Mesodermal cell (in vitro differentiated cells): ENCODE measurements at regions not wholly inside any gene's neighbourhood (a gene's known extent, or its start where the extent isn't known, plus 50 kb on each side); places are given as distances from the start of the nearest gene placed in this dataset.

Experiments used
- H3K27ac ChIP-seq: 2 replicates; pipeline ENCODE4 v1.7.0; 2013; ENCODE audit warnings: mild to moderate bottlenecking, low read depth, low read length, moderate library complexity; ENCODE audit not compliant: severe bottlenecking
- H3K36me3 ChIP-seq: 2 replicates; pipeline ENCODE4 v1.7.1; 2013; ENCODE audit warnings: mild to moderate bottlenecking, low read length, moderate library complexity; ENCODE audit not compliant: control insufficient read depth, insufficient read depth
- H3K4me1 ChIP-seq: one replicate; pipeline ENCODE4 v1.7.1; 2013; ENCODE audit warnings: mild to moderate bottlenecking, low read length; ENCODE audit not compliant: insufficient read depth, control insufficient read depth, poor library complexity, severe bottlenecking
- H3K4me3 ChIP-seq: 2 replicates; pipeline ENCODE4 v1.7.0; 2013; ENCODE audit warnings: low read length, control low read depth, mild to moderate bottlenecking; ENCODE audit not compliant: insufficient read depth, poor library complexity, severe bottlenecking; ENCODE audit errors: extremely low read depth
- H3K9me3 ChIP-seq: 2 replicates; pipeline ENCODE4 v1.7.1; 2013; ENCODE audit warnings: mild to moderate bottlenecking, low read length, moderate library complexity; ENCODE audit not compliant: control insufficient read depth
- WGBS, 2 experiments: methylation state at CpG; one replicate each; pipeline ENCODE4 v1.1.5; 2013; ENCODE audit warnings: missing lambda C conversion rate in 2 of 2; ENCODE audit not compliant: insufficient coverage in 2 of 2; 5-methylcytosine and 5-hydroxymethylcytosine counted together

DNA sequence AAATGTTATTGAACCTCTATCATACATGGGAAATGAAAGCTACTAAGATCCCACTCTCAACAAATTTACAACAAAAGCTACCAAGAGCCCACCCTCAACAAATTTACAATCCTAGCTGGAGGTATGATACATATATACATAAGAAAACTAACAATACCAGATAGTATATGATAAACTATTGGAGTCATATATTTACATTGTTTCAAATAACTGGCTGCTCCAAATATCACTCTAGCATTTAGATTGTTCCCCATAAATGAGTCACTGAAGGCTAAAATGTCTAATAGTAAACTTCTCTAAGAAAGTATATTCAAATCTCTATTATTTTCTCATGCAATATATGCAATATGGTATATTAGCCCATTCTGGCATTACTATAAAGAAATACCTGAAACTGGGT, 151.1 kb downstream of the TMEM161B start:
- Histone ChIP-seq H3K4me3 (no peak overlapping the region), H3K4me1 (no peaks in the 10 kb centered on the region), H3K36me3 (no peaks in the 10 kb centered on the region), H3K9me3 (no peaks in the 10 kb centered on the region), H3K27ac (no peak overlapping the region)

DNA sequence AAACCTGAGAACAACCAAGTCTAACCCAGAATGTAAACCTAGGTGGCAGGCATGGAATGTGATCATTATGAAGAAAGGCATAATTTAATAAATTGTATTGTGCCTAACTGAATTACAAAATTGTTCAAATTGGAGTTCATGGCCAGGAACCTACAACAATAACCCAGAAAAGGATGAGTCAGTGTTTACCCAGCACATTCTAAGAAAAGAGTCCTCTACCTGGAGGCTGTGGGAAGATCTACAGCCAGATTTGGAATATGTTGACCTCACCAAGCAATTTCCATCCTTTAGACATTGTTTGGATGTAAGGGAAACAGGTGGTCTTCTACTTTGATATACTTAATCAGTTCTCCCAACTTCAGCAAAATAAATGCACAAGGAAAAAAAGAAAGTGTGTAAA, 152.2 kb downstream of the TMEM161B start:
- H3K4me1 ChIP-seq = no peaks in the 10 kb centered on the region
- no peaks in the 10 kb centered on the region for H3K36me3 ChIP-seq
- H3K27ac ChIP-seq = no peak overlapping the region
- H3K9me3 ChIP-seq = no peaks in the 10 kb centered on the region
- H3K4me3 ChIP-seq = no peak overlapping the region

DNA sequence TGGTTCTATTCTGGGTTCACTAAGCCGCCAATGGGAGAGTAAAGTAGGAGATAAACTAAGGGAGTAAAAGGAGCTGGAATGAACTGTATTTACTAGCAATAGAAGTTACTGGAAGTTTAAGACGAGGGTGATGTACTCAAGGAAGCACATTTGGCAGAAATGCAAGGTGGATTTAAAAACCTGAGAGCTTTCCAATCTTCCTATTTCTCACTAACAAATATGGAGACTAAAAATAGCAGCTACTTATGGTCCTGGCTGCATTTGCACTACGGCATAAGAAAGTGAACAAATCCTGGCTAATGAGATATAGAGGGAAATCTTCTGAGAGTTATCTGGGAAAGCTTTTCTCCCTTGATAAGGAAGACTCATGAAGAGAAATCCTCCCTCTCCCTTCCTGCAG, 153.4 kb downstream of the TMEM161B start:
- Histone ChIP-seq H3K27ac (no peak overlapping the region), H3K4me1 (no peaks in the 10 kb centered on the region), H3K9me3 (no peaks in the 10 kb centered on the region), H3K36me3 (no peaks in the 10 kb centered on the region), H3K4me3 (no peak overlapping the region)
- 82 to 95% methylated on average over 2 to 3 of the region's 3 CpGs for WGBS, 2 experiments

DNA sequence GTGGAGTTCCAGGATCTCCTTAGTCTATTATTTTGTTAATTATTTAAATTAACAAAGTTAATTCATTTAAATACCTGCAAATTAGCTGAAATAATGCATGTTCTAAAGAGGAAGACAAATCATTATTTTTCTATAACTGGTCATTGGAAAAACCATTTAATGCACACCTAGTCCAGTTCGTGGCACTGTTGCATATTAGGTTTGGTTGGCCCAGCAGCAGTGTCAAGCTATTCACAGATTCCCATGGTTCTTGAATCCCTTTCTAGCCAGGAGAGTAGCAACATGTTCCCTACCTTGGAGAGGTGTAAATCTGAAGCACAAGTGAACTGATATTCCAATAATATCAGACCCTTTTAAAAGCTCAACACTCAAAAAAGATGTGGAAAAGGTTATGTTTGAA, 155.2 kb downstream of the TMEM161B start:
- H3K36me3 ChIP-seq = no peaks in the 10 kb centered on the region
- 67 to 100% methylated on average over 1 of the region's 1 CpG for WGBS, 2 experiments
- no peak overlapping the region for H3K27ac ChIP-seq
- H3K4me1 ChIP-seq = no peaks in the 10 kb centered on the region
- H3K9me3 ChIP-seq = no peaks in the 10 kb centered on the region
- no peak overlapping the region for H3K4me3 ChIP-seq

DNA sequence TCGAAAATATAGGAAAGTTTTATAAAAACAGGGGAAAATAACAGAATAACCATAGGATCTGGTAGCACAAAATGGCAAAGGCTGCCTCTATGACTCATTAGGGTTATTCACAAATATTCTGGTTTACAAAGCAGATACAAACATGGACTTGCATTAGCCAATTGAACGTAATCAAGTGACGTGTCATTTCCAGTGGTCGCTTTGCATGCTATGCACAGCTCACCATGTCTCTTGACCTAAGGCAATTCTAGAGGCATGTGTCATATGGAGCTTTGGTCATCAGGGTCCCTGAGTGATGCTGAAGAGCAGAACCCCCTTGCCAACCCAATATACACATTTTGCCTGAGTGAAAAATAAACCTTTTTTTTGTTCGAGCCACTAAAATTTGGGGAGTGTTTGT, 158.8 kb downstream of the TMEM161B start:
- Histone ChIP-seq H3K9me3 (no peaks in the 10 kb centered on the region), H3K4me1 (no peaks in the 10 kb centered on the region), H3K4me3 (no peak overlapping the region), H3K36me3 (no peaks in the 10 kb centered on the region), H3K27ac (no peak overlapping the region)
- WGBS, 2 experiments = 92 to 96% methylated on average over 4 to 5 of the region's 5 CpGs

DNA sequence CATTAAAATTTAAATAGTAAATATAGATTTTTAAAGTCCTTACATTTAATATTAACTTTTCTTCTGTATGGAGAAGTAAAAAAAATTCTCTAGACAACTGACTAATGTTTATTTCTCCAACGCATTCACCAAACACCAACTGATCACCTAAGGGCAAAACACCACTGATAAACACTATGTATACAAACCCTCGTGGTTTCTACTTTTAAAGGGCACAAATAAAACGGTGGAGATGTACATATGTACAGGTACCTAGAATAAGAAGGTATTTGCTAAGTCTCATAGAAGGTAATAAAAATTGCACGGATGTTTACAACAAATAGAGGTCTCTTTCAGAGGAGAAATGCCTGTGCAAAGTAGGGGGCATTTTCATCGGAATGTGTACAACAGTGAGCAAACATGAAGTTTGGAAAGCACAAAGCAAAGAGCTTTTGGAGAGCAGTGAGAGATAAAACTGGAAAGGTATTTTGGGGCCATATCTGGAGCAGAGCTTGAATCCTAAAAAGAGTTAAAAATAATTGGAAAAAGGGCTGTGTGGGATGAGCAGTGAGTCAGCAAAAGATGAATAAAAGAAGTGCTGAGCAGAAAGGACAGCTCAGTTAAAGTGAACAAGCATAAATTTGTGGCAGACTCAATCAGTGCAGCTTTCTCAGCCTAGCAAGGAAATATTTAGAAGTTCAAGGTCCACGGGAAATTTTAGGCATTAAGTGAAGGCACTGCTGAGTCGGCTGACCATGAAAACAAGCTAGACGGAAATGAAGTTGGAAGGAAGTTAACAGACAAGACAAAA, 160.0 kb downstream of the TMEM161B start:
- WGBS, 2 experiments = 92 to 94% methylated on average over 6 to 7 of the region's 8 CpGs
- Histone ChIP-seq H3K27ac (peak overlapping the region; percentile 23), H3K4me3 (no peak overlapping the region), H3K36me3 (no peaks in the 10 kb centered on the region), H3K4me1 (no peaks in the 10 kb centered on the region), H3K9me3 (no peaks in the 10 kb centered on the region)

DNA sequence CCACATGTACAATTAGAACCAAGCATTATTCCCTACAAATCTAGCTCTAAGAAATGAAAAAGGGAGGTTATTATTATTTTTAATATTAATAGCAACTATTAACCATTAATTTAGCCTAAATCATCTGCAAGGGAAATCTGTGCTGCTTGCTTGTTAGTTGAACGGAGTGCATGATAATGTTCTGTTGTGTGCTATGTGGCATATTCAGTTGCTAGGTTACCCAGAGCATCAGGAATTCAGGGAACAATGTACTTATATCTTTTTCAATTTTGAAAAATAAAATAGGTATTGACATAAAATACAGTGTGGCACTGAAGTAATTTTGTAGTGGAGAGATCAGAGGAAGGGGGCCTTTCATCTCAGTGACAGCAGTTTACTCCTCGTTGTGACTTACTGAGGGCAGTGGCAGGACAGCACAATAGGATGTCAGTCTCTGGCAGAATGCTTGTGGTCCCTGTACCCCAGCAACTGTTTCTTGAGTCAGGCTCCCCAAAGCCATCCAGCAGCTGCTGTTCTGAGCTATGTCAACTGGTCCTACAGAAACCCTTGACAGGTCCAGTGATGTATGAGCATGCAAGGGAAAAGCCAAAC, 173.6 kb downstream of the TMEM161B start:
- 57 to 73% methylated on average over 1 of the region's 2 CpGs for WGBS, 2 experiments
- no peak overlapping the region for H3K4me3 ChIP-seq
- H3K36me3 ChIP-seq = no peaks in the 10 kb centered on the region
- no peak overlapping the region for H3K27ac ChIP-seq
- no peaks in the 10 kb centered on the region for H3K9me3 ChIP-seq
- peaks cover 12% of the 10 kb centered on the region for H3K4me1 ChIP-seq

DNA sequence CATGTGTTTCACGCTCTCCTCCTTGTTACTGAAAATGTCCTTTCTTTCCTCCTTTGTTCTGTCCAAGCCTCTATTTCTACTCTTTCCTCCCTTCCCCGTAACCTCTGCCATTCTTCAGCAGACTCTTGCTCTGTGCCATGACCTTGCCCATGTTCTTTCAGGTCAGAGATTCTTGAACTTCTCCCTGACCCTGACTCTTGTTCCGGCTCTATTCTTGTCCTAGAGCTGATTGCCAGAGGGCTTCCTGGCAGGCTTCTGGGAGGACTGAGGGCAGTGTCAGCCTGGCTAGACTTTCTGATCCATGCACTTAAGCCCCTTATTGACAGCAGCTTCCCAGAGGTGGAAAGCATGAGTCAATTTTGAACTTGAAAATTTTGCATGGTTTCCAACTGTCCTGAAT, 174.2 kb downstream of the TMEM161B start:
- Histone ChIP-seq H3K9me3 (no peaks in the 10 kb centered on the region), H3K4me1 (peaks cover 12% of the 10 kb centered on the region), H3K4me3 (no peak overlapping the region), H3K36me3 (no peaks in the 10 kb centered on the region), H3K27ac (no peak overlapping the region)
- 78 to 87% methylated on average over 3 of the region's 3 CpGs for WGBS, 2 experiments

DNA sequence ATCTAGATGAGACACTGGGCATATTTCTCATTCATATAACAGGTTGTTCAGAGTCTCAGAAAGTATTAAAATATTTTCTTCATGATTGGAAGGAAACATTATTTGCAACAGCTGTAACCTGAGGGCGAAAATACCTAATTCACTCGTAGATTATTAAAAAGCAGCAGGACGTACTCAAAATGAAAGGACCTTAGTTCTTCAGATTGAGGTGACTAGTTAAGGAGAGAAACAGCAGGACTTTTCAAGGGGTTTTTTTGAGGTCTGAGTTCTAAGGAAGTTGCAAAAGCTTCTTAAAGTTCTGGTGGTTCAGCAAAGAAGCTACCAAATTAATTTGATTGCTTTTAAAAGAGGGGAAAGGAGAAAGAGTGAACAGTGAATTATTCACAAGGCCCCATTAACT, 174.9 kb downstream of the TMEM161B start:
- H3K27ac ChIP-seq = no peak overlapping the region
- H3K36me3 ChIP-seq = no peaks in the 10 kb centered on the region
- no peak overlapping the region for H3K4me3 ChIP-seq
- H3K4me1 ChIP-seq = peaks cover 12% of the 10 kb centered on the region
- no peaks in the 10 kb centered on the region for H3K9me3 ChIP-seq
- WGBS, 2 experiments = 91 to 95% methylated on average over 3 of the region's 3 CpGs

DNA sequence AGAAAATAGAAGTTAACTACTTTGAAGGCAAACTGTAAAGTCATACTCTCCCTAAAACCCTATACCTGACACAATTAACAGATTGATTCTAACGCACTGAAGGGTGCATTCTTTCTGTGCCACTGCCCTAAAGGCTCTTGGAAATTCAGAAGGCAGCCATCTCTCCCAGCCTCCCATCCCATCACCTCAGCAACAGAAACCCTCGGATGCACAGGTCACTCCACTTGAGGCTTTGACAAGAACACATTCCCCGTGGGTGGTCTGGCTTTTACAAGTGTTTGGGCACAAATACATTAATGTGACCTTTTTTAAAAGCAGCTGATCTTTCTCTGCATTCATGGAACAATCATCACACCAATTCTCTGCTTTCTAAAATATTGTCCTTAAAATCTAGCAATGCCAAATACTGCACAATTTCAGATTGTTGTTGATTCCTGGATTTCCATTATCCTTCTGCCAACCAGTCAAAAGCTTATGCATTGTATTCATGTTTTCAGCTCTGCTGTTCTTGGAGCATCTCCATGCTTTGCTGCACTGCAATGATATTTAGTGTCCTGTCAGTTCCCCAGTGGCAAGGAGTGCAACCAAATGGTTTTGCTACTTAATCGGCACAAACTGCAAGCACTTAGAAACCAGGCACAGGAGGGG, 175.6 kb downstream of the TMEM161B start:
- Histone ChIP-seq H3K27ac (no peak overlapping the region), H3K4me3 (no peak overlapping the region), H3K9me3 (no peaks in the 10 kb centered on the region), H3K4me1 (peaks cover 12% of the 10 kb centered on the region), H3K36me3 (no peaks in the 10 kb centered on the region)
- 50 to 80% methylated on average over 1 to 3 of the region's 4 CpGs for WGBS, 2 experiments

DNA sequence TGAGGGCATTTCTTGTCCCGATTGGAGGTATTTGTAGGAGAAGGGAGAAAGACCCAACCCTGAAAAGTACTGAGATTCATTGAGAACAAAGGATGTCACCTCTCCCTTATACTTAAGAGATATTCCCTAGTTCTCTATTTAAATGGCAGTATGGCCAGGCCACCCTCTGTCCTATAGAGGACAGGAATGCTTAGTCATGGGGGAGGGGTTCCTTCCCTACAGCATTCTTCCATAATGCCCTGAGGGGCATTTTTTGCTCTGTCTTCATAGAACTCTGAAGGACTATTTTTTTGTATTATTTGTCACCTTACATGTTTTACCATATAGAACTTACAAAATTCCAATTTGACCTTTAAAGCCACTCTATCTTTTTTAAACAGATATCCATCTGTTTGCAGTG, 176.3 kb downstream of the TMEM161B start:
- H3K4me1 ChIP-seq = peaks cover 12% of the 10 kb centered on the region
- no CpG with 5 or more reads among the region's 1 CpG for WGBS, 2 experiments
- H3K4me3 ChIP-seq = no peak overlapping the region
- no peaks in the 10 kb centered on the region for H3K9me3 ChIP-seq
- no peak overlapping the region for H3K27ac ChIP-seq
- H3K36me3 ChIP-seq = no peaks in the 10 kb centered on the region
